Neuronal stem cell (in vitro differentiated cells): ENCODE measurements at regions not wholly inside any gene's neighbourhood (a gene's known extent, or its start where the extent isn't known, plus 50 kb on each side); places are given as distances from the start of the nearest gene placed in this dataset.

Source experiments
- DNase-seq: peaks from one replicate; pipeline ENCODE4 v3.0.0-alpha.2; 2013; ENCODE audit warnings: low spot score
- H2AFZ ChIP-seq: one replicate; pipeline ENCODE4 v1.6.1; 2013; ENCODE audit warnings: mild to moderate bottlenecking, low read length, inconsistent platforms
- H2AK5ac ChIP-seq: 2 replicates; pipeline ENCODE4 v1.6.1; 2013; ENCODE audit warnings: low read depth, mild to moderate bottlenecking, inconsistent platforms, low read length, moderate library complexity, mixed read lengths
- H2BK120ac ChIP-seq: 2 replicates; pipeline ENCODE4 v1.6.1; 2013; ENCODE audit warnings: low read depth, mild to moderate bottlenecking, inconsistent platforms, low read length, moderate library complexity, mixed read lengths
- H2BK12ac ChIP-seq: one replicate; pipeline ENCODE4 v1.6.1; 2013; ENCODE audit warnings: low read length, inconsistent platforms
- H2BK15ac ChIP-seq: 2 replicates; pipeline ENCODE4 v1.6.1; 2013; ENCODE audit warnings: mild to moderate bottlenecking, low read length, inconsistent platforms, mixed read lengths
- H2BK5ac ChIP-seq: one replicate; pipeline ENCODE4 v1.6.1; 2013; ENCODE audit warnings: inconsistent platforms, mild to moderate bottlenecking, low read length, moderate library complexity
- H3K14ac ChIP-seq: one replicate; pipeline ENCODE4 v1.6.1; 2013; ENCODE audit warnings: low read length, inconsistent platforms
- H3K18ac ChIP-seq: 2 replicates; pipeline ENCODE4 v1.6.1; 2013; ENCODE audit warnings: low read length, inconsistent platforms
- H3K23ac ChIP-seq: 2 replicates; pipeline ENCODE4 v1.6.1; 2013; ENCODE audit warnings: low read depth, mild to moderate bottlenecking, mixed read lengths, low read length, inconsistent platforms; ENCODE audit not compliant: poor library complexity
- H3K27ac ChIP-seq: replicated peaks from 3 replicates; pipeline ENCODE4 v1.5.1; 2013; ENCODE audit warnings: low read length, inconsistent platforms
- H3K27me3 ChIP-seq, 3 experiments: 2 replicates each; pipeline ENCODE4 v1.6.1; 2013; ENCODE audit warnings: low read length in 3 of 3, mild to moderate bottlenecking in 2 of 3, inconsistent platforms in 1 of 3, low read depth in 1 of 3, mixed read lengths in 1 of 3, moderate library complexity in 1 of 3; ENCODE audit not compliant: control insufficient read depth in 3 of 3, insufficient read depth in 3 of 3
- H3K36me3 ChIP-seq, 2 donors: replicated peaks in 1 of 2; 2 replicates each; pipeline ENCODE4 v1.6.1; 2013; ENCODE audit warnings: low read length in 2 of 2; ENCODE audit not compliant: control insufficient read depth in 2 of 2, insufficient read depth in 2 of 2
- H3K4ac ChIP-seq: 2 replicates; pipeline ENCODE4 v1.6.1; 2013; ENCODE audit warnings: inconsistent platforms, mild to moderate bottlenecking, low read length, moderate library complexity
- H3K4me1 ChIP-seq, 2 donors: 1 replicate in 1 of 2; 2 replicates in 1 of 2; pipeline ENCODE4 v1.6.1; 2013; ENCODE audit warnings: low read length in 2 of 2, low read depth in 1 of 2; ENCODE audit not compliant: control insufficient read depth in 2 of 2, insufficient read depth in 1 of 2
- H3K4me2 ChIP-seq: one replicate; pipeline ENCODE4 v1.6.1; 2013; ENCODE audit warnings: mild to moderate bottlenecking, low read length, inconsistent platforms; ENCODE audit not compliant: insufficient read depth, poor library complexity, severe bottlenecking
- H3K4me3 ChIP-seq, 2 donors: 2 replicates each; pipeline ENCODE4 v1.5.1; 2013; ENCODE audit warnings: low read length in 2 of 2, mild to moderate bottlenecking in 2 of 2, inconsistent platforms in 1 of 2, moderate library complexity in 1 of 2
- H3K79me1 ChIP-seq: one replicate; pipeline ENCODE4 v1.6.1; 2013; ENCODE audit warnings: low read depth, mild to moderate bottlenecking, inconsistent platforms, low read length, moderate library complexity
- H3K9ac ChIP-seq: one replicate; pipeline ENCODE4 v1.6.1; 2013; ENCODE audit warnings: mild to moderate bottlenecking, low read depth, low read length, inconsistent platforms; ENCODE audit not compliant: poor library complexity
- H3K9me3 ChIP-seq, 2 donors: replicated peaks in 1 of 2; 2 replicates each; pipeline versions ENCODE3 to v1.6.1; 2013; ENCODE audit warnings: low read length in 2 of 2, mild to moderate bottlenecking in 2 of 2, inconsistent platforms in 1 of 2, low read depth in 1 of 2, mixed read lengths in 1 of 2, moderate library complexity in 1 of 2; ENCODE audit not compliant: control insufficient read depth in 2 of 2, insufficient read depth in 1 of 2
- H4K8ac ChIP-seq: one replicate; pipeline ENCODE4 v1.6.1; 2013; ENCODE audit warnings: low read depth, mild to moderate bottlenecking, inconsistent platforms, low read length, moderate library complexity
- H4K91ac ChIP-seq: one replicate; pipeline ENCODE4 v1.6.1; 2013; ENCODE audit warnings: low read length, low read depth, mild to moderate bottlenecking, inconsistent platforms; ENCODE audit not compliant: poor library complexity
- WGBS, 2 donors: extraction: QIAGEN DNeasy Blood & Tissue Kit; methylation state at CpG; one replicate each; pipeline ENCODE4 v1.1.7; 2013; ENCODE audit warnings: missing lambda C conversion rate in 2 of 2, mixed read lengths in 1 of 2; ENCODE audit not compliant: insufficient read length in 2 of 2, insufficient replicate concordance in 1 of 2; ENCODE audit errors: extremely low coverage in 2 of 2; 5-methylcytosine and 5-hydroxymethylcytosine counted together

GRCh38 chr1:25146451-25146855 lies 85.8 kb downstream of the SYF2 start:
- H3K9me3 ChIP-seq = no peaks in the 10 kb centered on the region
- no peak overlapping the region for H2BK5ac ChIP-seq
- WGBS, 2 donors = no CpG with 5 or more reads among the region's 15 CpGs
- H2AFZ ChIP-seq = no peak overlapping the region
- no peaks in the 10 kb centered on the region for H3K36me3 ChIP-seq
- no peak overlapping the region for H2BK15ac ChIP-seq
- no peak overlapping the region for H3K4ac ChIP-seq
- no peak for DNase-seq
- H2AK5ac ChIP-seq = peak overlapping the region; percentile 69
- H3K9ac ChIP-seq = no peak overlapping the region
- H3K4me3 ChIP-seq = no peak overlapping the region
- no peak overlapping the region for H4K91ac ChIP-seq
- no peak overlapping the region for H4K8ac ChIP-seq
- no peak overlapping the region for H3K4me2 ChIP-seq
- peaks cover 0 to 4% of the 10 kb centered on the region in 2 donors for H3K4me1 ChIP-seq
- H3K27ac ChIP-seq = no peak overlapping the region
- no peak overlapping the region for H2BK120ac ChIP-seq
- H3K18ac ChIP-seq = peak overlapping the region; percentile 36
- no peaks in the 10 kb centered on the region for H3K79me1 ChIP-seq
- H2BK12ac ChIP-seq = peak overlapping the region; percentile 48
- peaks cover 0 to 7% (median 0%) of the 10 kb centered on the region in 3 experiments for H3K27me3 ChIP-seq
- H3K23ac ChIP-seq = no peak overlapping the region
- H3K14ac ChIP-seq = no peak overlapping the region

- no peak overlapping the region for H4K8ac ChIP-seq
- H3K27me3 ChIP-seq = peaks cover 0 to 7% (median 0%) of the 10 kb centered on the region in 3 experiments
- no peak for DNase-seq
- H3K4me3 ChIP-seq = no peak overlapping the region
- H2AK5ac ChIP-seq = no peak overlapping the region
- no peaks in the 10 kb centered on the region for H3K79me1 ChIP-seq
- no peaks in the 10 kb centered on the region for H3K9me3 ChIP-seq
- no peak overlapping the region for H3K18ac ChIP-seq
- no peak overlapping the region for H4K91ac ChIP-seq
- no peak overlapping the region for H2AFZ ChIP-seq
- no peak overlapping the region for H2BK120ac ChIP-seq
- no peaks in the 10 kb centered on the region for H3K36me3 ChIP-seq
- no peak overlapping the region for H3K23ac ChIP-seq
- H2BK15ac ChIP-seq = no peak overlapping the region
- H3K4ac ChIP-seq = no peak overlapping the region
- no CpG with 5 or more reads among the region's 17 CpGs for WGBS, 2 donors
- H3K14ac ChIP-seq = no peak overlapping the region
- no peak overlapping the region for H2BK5ac ChIP-seq
- H3K4me1 ChIP-seq = peaks cover 0 to 4% of the 10 kb centered on the region in 2 donors
- H3K27ac ChIP-seq = no peak overlapping the region
- H3K4me2 ChIP-seq = no peak overlapping the region
- H3K9ac ChIP-seq = no peak overlapping the region
- H2BK12ac ChIP-seq = no peak overlapping the region
Observed at GRCh38 chr1:25145775-25146393, 86.4 kb downstream of the SYF2 start.

- Histone ChIP-seq H3K14ac (peak overlapping the region; percentile 78), H3K27me3 (peaks cover 0 to 13% (median 0%) of the 10 kb centered on the region in 3 experiments), H3K27ac (no peak overlapping the region), H2BK5ac (no peak overlapping the region), H3K4me1 (no peaks in the 10 kb centered on the region), H3K9me3 (no peaks in the 10 kb centered on the region), H2BK12ac (no peak overlapping the region), H4K8ac (no peak overlapping the region), H3K23ac (no peak overlapping the region), H2AK5ac (peak overlapping the region; percentile 92), H4K91ac (no peak overlapping the region), H3K18ac (no peak overlapping the region), H3K4ac (no peak overlapping the region), H3K79me1 (no peaks in the 10 kb centered on the region), H2BK15ac (no peak overlapping the region), H2BK120ac (peak overlapping the region; percentile 36), H3K4me2 (no peak overlapping the region), H3K36me3 (no peaks in the 10 kb centered on the region), H3K9ac (no peak overlapping the region), H3K4me3 (no peak overlapping the region), H2AFZ (no peak overlapping the region)
- WGBS, 2 donors = no CpG with 5 or more reads among the region's 15 CpGs
- DNase-seq = no peak
Observed at GRCh38 chr1:25140073-25140797, 92.1 kb downstream of the SYF2 start.

- H2AK5ac ChIP-seq = no peak overlapping the region
- H2BK15ac ChIP-seq = no peak overlapping the region
- no peaks in the 10 kb centered on the region for H3K9me3 ChIP-seq
- H4K91ac ChIP-seq = no peak overlapping the region
- no peak overlapping the region for H2BK5ac ChIP-seq
- H4K8ac ChIP-seq = no peak overlapping the region
- DNase-seq = no peak
- no peak overlapping the region for H3K18ac ChIP-seq
- H3K4ac ChIP-seq = no peak overlapping the region
- H3K36me3 ChIP-seq = no peaks in the 10 kb centered on the region
- no peaks in the 10 kb centered on the region for H3K4me1 ChIP-seq
- H2AFZ ChIP-seq = no peak overlapping the region
- no peak overlapping the region for H3K9ac ChIP-seq
- H3K27ac ChIP-seq = no peak overlapping the region
- no peak overlapping the region for H2BK120ac ChIP-seq
- peaks cover 0 to 10% (median 0%) of the 10 kb centered on the region in 3 experiments for H3K27me3 ChIP-seq
- no peak overlapping the region for H2BK12ac ChIP-seq
- WGBS, 2 donors = no CpG with 5 or more reads among the region's 2 CpGs
- no peak overlapping the region for H3K23ac ChIP-seq
- no peak overlapping the region for H3K4me2 ChIP-seq
- no peak overlapping the region for H3K4me3 ChIP-seq
- H3K14ac ChIP-seq = no peak overlapping the region
- H3K79me1 ChIP-seq = no peaks in the 10 kb centered on the region
Observed at GRCh38 chr1:25137521-25138395, 94.5 kb downstream of the SYF2 start.
